ENCODE measurements at regions not wholly inside any gene's neighbourhood (a gene's known extent, or its start where the extent isn't known, plus 50 kb on each side); places are given as distances from the start of the nearest gene placed in this dataset.

GRCh38 chr20:6513599-6513998, 253.9 kb upstream of the BMP2 start:
- Histone ChIP-seq H2BK15ac (ENCODE audit: low read length) (no peak overlapping the region), H4K91ac (replicated peaks; ENCODE audit: insufficient read length, low read length) (no peak overlapping the region), H3K4me1 (replicated peaks in 1 of 4; ENCODE audit: control insufficient read depth in 3 of 4, insufficient read depth in 4 of 4, low read length in 3 of 4) (no peaks in the 10 kb centered on the region), H3K9me3 (ENCODE audit: insufficient read depth in 2 of 2, low read depth in 1 of 2, low read length in 1 of 2) (no peaks in the 10 kb centered on the region), H3K79me2 (ENCODE audit: control insufficient read depth in 1 of 2, insufficient read depth in 2 of 2, low read length in 2 of 2) (no peaks in the 10 kb centered on the region), H4K5ac (ENCODE audit: insufficient read length, low read depth, low read length) (no peak overlapping the region), H3K23me2 (ENCODE audit: low read depth, low read length) (no peaks in the 10 kb centered on the region), H4K20me1 (replicated peaks in 1 of 2; ENCODE audit: control insufficient read depth in 1 of 2, insufficient read depth in 2 of 2, low read length in 2 of 2) (no peaks in the 10 kb centered on the region), H2BK20ac (ENCODE audit: low read length) (no peak overlapping the region), H3K23ac (ENCODE audit: insufficient read length) (no peak overlapping the region), H3K27ac (ENCODE audit: low read depth, low read length) (no peak overlapping the region), H3K56ac (replicated peaks; ENCODE audit: insufficient read length, low read depth, low read length) (no peak overlapping the region), H3K27me3 (replicated peaks in 1 of 4; ENCODE audit: control insufficient read depth in 3 of 4, extremely low read depth in 1 of 4, insufficient read depth in 3 of 4, low read length in 3 of 4) (peaks cover 0 to 1% (median 0%) of the 10 kb centered on the region in 4 experiments; a peak in 1 of 7 replicates), H2BK12ac (ENCODE audit: low read depth, low read length) (no peak overlapping the region), H3K4ac (replicated peaks; ENCODE audit: insufficient read length, low read depth, low read length) (no peak overlapping the region), H3K4me3 (ENCODE audit: extremely low read depth in 1 of 4, insufficient read depth in 2 of 4, low read depth in 3 of 4, low read length in 4 of 4) (no peak overlapping the region), H2AFZ (ENCODE audit: low read length) (no peak overlapping the region), H3K36me3 (ENCODE audit: control insufficient read depth in 2 of 4, insufficient read depth in 4 of 4, low read length in 3 of 4) (no peaks in the 10 kb centered on the region), H3K18ac (ENCODE audit: extremely low read depth, low read length) (no peak overlapping the region), H2BK5ac (ENCODE audit: low read depth, low read length) (no peak overlapping the region), H2AK5ac (ENCODE audit: low read depth, low read length) (no peak overlapping the region), H3K79me1 (ENCODE audit: low read depth, low read length) (no peaks in the 10 kb centered on the region), H2BK120ac (replicated peaks; ENCODE audit: low read depth, low read length) (no peak overlapping the region), H3K9ac (replicated peaks in 1 of 4; ENCODE audit: extremely low read depth in 1 of 4, low read depth in 3 of 4, low read length in 3 of 4) (no peak overlapping the region), H3K4me2 (ENCODE audit: insufficient read depth in 1 of 2, low read depth in 2 of 2, low read length in 2 of 2) (no peak overlapping the region), H4K8ac (ENCODE audit: extremely low read depth, insufficient read depth, low read length) (no peak overlapping the region), H3K14ac (ENCODE audit: insufficient read length) (no peak overlapping the region)
- POLR2A ChIA-PET (ENCODE audit: partially characterized antibody), result no interaction called here
- FAIRE-seq (no peak), DNase-seq (ENCODE audit: low read depth in 1 of 2, low spot score in 2 of 2) (no peak)
- CTCF ChIA-PET (ENCODE audit: partially characterized antibody), result no interaction called here
- WGBS, 2 experiments (ENCODE audit: extremely low coverage in 1 of 2, insufficient coverage in 1 of 2, insufficient read length in 1 of 2, insufficient replicate concordance in 2 of 2, low coverage in 1 of 2, low lambda C conversion rate in 2 of 2, missing lambda C conversion rate in 1 of 2), result 95% methylated on average over 6 of the region's 6 CpGs; no CpG with 5 or more reads in 1 of the 2 experiments
- TF ChIP-seq NRF1 (IDR thresholded peaks at IDR 0.05; ENCODE audit: low read depth, low read length), result no peak
- TF ChIP-seq GABPA (IDR thresholded peaks at IDR 0.05; ENCODE audit: borderline replicate concordance, insufficient read depth, low read length), result no peak
- no peak for TF ChIP-seq CHD2 (IDR thresholded peaks at IDR 0.05; ENCODE audit: low read length)
- TF ChIP-seq CEBPB (IDR thresholded peaks at IDR 0.05; ENCODE audit: low read depth, low read length), result no peak
